IPS-15b (cell line): ENCODE measurements at regions not wholly inside any gene's neighbourhood (a gene's known extent, or its start where the extent isn't known, plus 50 kb on each side); places are given as distances from the start of the nearest gene placed in this dataset.

Experiments
- H3K27me3 ChIP-seq: one replicate; pipeline ENCODE4 v1.6.1; 2013; ENCODE audit warnings: low read length; ENCODE audit not compliant: control insufficient read depth, insufficient read depth
- H3K36me3 ChIP-seq: one replicate; pipeline ENCODE4 v1.6.1; 2013; ENCODE audit warnings: low read length; ENCODE audit not compliant: control insufficient read depth, insufficient read depth
- H3K4me1 ChIP-seq: one replicate; pipeline ENCODE4 v1.6.1; 2013; ENCODE audit warnings: mild to moderate bottlenecking, low read length; ENCODE audit not compliant: control insufficient read depth, insufficient read depth
- H3K4me3 ChIP-seq: one replicate; pipeline ENCODE4 v1.5.1; 2013; ENCODE audit warnings: low read depth, low read length
- H3K9ac ChIP-seq: one replicate; pipeline ENCODE4 v1.6.1; 2013; ENCODE audit warnings: low read depth, mild to moderate bottlenecking, low read length
- H3K9me3 ChIP-seq: one replicate; pipeline ENCODE4 v1.6.1; 2013; ENCODE audit warnings: mild to moderate bottlenecking, low read length; ENCODE audit not compliant: control insufficient read depth, insufficient read depth

GRCh38 chr6:167699141-167699931 is 127.4 kb upstream of the AFDN start:
- Histone ChIP-seq H3K9me3 (no peaks in the 10 kb centered on the region), H3K4me3 (no peak overlapping the region), H3K36me3 (no peaks in the 10 kb centered on the region), H3K27me3 (no peaks in the 10 kb centered on the region), H3K4me1 (no peaks in the 10 kb centered on the region), H3K9ac (no peak overlapping the region)

GRCh38 chr6:167700199-167700598 is 126.5 kb upstream of the AFDN start:
- H3K4me3 ChIP-seq: no peak overlapping the region
- H3K36me3 ChIP-seq: no peaks in the 10 kb centered on the region
- no peak overlapping the region for H3K9ac ChIP-seq
- no peaks in the 10 kb centered on the region for H3K9me3 ChIP-seq
- H3K4me1 ChIP-seq: no peaks in the 10 kb centered on the region
- H3K27me3 ChIP-seq: no peaks in the 10 kb centered on the region

GRCh38 chr6:167701010-167701409 is 125.7 kb upstream of the AFDN start:
- Histone ChIP-seq H3K4me3 (no peak overlapping the region), H3K27me3 (no peaks in the 10 kb centered on the region), H3K4me1 (no peaks in the 10 kb centered on the region), H3K9me3 (no peaks in the 10 kb centered on the region), H3K9ac (no peak overlapping the region), H3K36me3 (no peaks in the 10 kb centered on the region)

- H3K4me3 ChIP-seq: no peak overlapping the region
- no peaks in the 10 kb centered on the region for H3K27me3 ChIP-seq
- H3K36me3 ChIP-seq: no peaks in the 10 kb centered on the region
- no peaks in the 10 kb centered on the region for H3K4me1 ChIP-seq
- no peaks in the 10 kb centered on the region for H3K9me3 ChIP-seq
- no peak overlapping the region for H3K9ac ChIP-seq
Measured at GRCh38 chr6:167702241-167702827, 124.4 kb upstream of the AFDN start.

DNA sequence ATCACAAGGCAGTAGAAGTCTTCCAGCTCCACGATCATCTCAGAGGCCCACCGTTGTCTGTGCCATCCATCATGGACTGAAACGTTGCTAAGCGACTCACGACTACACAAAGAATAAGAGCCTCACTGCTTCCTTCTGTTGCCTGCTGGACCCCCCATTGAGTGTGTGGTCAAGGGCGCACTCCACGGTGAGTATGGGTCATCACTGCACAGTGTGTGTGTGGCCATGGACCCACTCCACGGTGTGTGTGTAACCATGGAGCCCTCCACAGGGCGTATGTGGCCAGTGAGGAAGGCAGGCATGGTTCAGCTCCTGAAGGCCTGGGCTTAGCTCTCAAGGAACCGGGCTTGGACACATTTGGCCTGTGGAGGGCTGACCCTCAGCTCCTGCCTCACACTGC is 123.4 kb upstream of the AFDN start:
- Histone ChIP-seq H3K4me1 (no peaks in the 10 kb centered on the region), H3K27me3 (no peaks in the 10 kb centered on the region), H3K9me3 (no peaks in the 10 kb centered on the region), H3K36me3 (no peaks in the 10 kb centered on the region), H3K4me3 (no peak overlapping the region), H3K9ac (no peak overlapping the region)

GRCh38 chr6:167703781-167704180 is 122.9 kb upstream of the AFDN start:
- no peak overlapping the region for H3K9ac ChIP-seq
- no peak overlapping the region for H3K4me3 ChIP-seq
- no peaks in the 10 kb centered on the region for H3K27me3 ChIP-seq
- H3K9me3 ChIP-seq: no peaks in the 10 kb centered on the region
- H3K36me3 ChIP-seq: no peaks in the 10 kb centered on the region
- no peaks in the 10 kb centered on the region for H3K4me1 ChIP-seq

DNA sequence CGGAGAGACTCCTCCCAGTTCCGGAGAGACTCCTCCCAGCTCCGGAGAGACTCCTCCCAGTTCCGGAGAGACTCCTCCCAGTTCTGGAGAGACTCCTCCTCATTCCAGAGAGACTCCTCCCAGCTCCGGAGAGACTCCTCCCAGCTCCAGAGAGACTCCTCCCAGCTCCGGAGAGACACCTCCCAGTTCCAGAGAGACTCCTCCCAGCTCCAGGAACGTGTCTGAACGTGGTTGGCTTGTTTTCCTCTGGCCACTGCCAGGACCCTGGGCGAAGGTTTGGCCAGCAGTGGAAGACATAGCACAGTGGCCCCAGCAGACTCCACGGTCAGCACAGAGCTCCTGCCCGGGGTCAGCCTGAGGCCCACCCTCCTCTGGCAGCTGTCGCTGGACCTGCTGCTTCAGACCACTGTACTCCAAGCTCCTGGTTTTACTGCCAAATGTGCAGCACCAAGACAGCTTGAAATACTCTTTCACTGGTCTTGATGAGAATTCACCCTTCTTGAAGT is 122.3 kb upstream of the AFDN start:
- Histone ChIP-seq H3K9ac (no peak overlapping the region), H3K4me3 (no peak overlapping the region), H3K36me3 (no peaks in the 10 kb centered on the region), H3K9me3 (no peaks in the 10 kb centered on the region), H3K27me3 (no peaks in the 10 kb centered on the region), H3K4me1 (no peaks in the 10 kb centered on the region)

- Histone ChIP-seq H3K9ac (no peak overlapping the region), H3K4me1 (no peaks in the 10 kb centered on the region), H3K36me3 (no peaks in the 10 kb centered on the region), H3K27me3 (no peaks in the 10 kb centered on the region), H3K9me3 (no peaks in the 10 kb centered on the region), H3K4me3 (no peak overlapping the region)
Measured at GRCh38 chr6:167705211-167705750, 121.4 kb upstream of the AFDN start.

GRCh38 chr6:167706313-167707109 is 120.2 kb upstream of the AFDN start:
- Histone ChIP-seq H3K9me3 (no peaks in the 10 kb centered on the region), H3K9ac (no peak overlapping the region), H3K4me3 (no peak overlapping the region), H3K4me1 (no peaks in the 10 kb centered on the region), H3K27me3 (no peaks in the 10 kb centered on the region), H3K36me3 (no peaks in the 10 kb centered on the region)

DNA sequence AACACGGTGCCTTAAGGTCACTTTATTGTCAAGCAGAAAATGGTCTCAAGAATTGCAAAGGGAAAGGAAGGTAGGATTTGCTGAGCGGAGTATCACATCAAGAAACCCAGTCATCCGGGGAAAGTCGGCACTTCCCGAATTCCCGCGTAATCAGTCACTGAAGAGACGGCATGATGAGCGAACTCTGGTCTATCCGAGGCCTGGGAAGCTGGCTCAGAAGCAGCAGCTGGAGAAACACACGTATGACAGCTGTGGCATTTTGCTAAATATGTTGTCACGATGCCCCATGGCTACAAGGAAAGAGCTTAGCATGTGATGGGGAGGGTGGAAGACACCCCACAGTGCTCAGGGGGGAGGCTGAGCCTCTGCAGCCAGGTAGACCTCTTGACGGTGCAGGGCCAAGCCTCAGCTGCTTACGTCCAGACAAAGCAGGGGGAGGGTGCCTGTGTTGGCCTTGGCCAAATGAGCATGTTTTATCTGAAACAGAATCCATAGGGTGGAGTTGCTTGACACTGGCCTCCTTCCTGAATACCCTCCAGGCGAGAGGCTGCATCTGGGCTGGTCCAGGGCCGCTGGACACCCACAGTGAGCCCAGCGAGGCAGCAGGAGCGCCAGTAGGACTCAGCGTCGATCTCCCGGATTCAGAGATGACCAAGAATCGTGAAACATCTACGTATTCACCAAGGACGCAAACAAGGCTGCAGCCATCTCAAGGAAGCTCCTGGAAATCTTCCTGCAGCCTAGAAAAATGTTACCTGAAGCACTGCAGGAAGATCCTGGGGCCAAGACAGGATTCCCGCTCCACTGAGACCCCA is 118.8 kb upstream of the AFDN start:
- no peaks in the 10 kb centered on the region for H3K36me3 ChIP-seq
- no peaks in the 10 kb centered on the region for H3K4me1 ChIP-seq
- H3K27me3 ChIP-seq: no peaks in the 10 kb centered on the region
- H3K4me3 ChIP-seq: no peak overlapping the region
- H3K9me3 ChIP-seq: no peaks in the 10 kb centered on the region
- no peak overlapping the region for H3K9ac ChIP-seq

GRCh38 chr6:167708501-167709094 is 118.1 kb upstream of the AFDN start:
- Histone ChIP-seq H3K9me3 (no peaks in the 10 kb centered on the region), H3K4me3 (no peak overlapping the region), H3K4me1 (no peaks in the 10 kb centered on the region), H3K9ac (no peak overlapping the region), H3K27me3 (no peaks in the 10 kb centered on the region), H3K36me3 (no peaks in the 10 kb centered on the region)
